Esophagus (tissue), 2 donors: ENCODE measurements at regions not wholly inside any gene's neighbourhood (a gene's known extent, or its start where the extent isn't known, plus 50 kb on each side); places are given as distances from the start of the nearest gene placed in this dataset.

Source experiments
- H3K27ac ChIP-seq, 2 donors: one replicate each; pipeline ENCODE4 v1.5.1; 2013; ENCODE audit warnings: low read depth in 2 of 2, mild to moderate bottlenecking in 2 of 2, inconsistent platforms in 1 of 2, low read length in 1 of 2, moderate library complexity in 1 of 2
- H3K27me3 ChIP-seq, 2 donors: one replicate each; pipeline ENCODE4 v1.6.1; 2013; ENCODE audit warnings: low read length in 2 of 2, control low read depth in 1 of 2, mild to moderate bottlenecking in 1 of 2; ENCODE audit not compliant: insufficient read depth in 2 of 2, control insufficient read depth in 1 of 2
- H3K36me3 ChIP-seq, 2 donors: one replicate each; pipeline ENCODE4 v1.6.1; 2013; ENCODE audit warnings: low read length in 1 of 2; ENCODE audit not compliant: control insufficient read depth in 2 of 2, insufficient read depth in 2 of 2
- H3K4me1 ChIP-seq, 2 donors: one replicate each; pipeline ENCODE4 v1.6.1; 2013; ENCODE audit warnings: low read length in 1 of 2; ENCODE audit not compliant: control insufficient read depth in 2 of 2, insufficient read depth in 2 of 2
- H3K4me3 ChIP-seq, 2 donors: one replicate each; pipeline ENCODE4 v1.5.1; 2013; ENCODE audit warnings: low read length in 2 of 2, mild to moderate bottlenecking in 2 of 2, low read depth in 1 of 2, moderate library complexity in 1 of 2
- H3K9me3 ChIP-seq, 2 donors: one replicate each; pipeline ENCODE4 v1.6.1; 2013; ENCODE audit warnings: mild to moderate bottlenecking in 2 of 2, low read depth in 1 of 2, low read length in 1 of 2, moderate library complexity in 1 of 2; ENCODE audit not compliant: control insufficient read depth in 2 of 2, insufficient read depth in 1 of 2
- WGBS, 2 donors: extraction: QIAGEN DNeasy Blood & Tissue Kit; methylation state at CpG; one replicate each; pipeline ENCODE4 v1.1.7; 2013; 5-methylcytosine and 5-hydroxymethylcytosine counted together
- donor health status: healthy with polysubstance abuse.
- donor health status: Bipolar disorder and iron deficiency.

DNA sequence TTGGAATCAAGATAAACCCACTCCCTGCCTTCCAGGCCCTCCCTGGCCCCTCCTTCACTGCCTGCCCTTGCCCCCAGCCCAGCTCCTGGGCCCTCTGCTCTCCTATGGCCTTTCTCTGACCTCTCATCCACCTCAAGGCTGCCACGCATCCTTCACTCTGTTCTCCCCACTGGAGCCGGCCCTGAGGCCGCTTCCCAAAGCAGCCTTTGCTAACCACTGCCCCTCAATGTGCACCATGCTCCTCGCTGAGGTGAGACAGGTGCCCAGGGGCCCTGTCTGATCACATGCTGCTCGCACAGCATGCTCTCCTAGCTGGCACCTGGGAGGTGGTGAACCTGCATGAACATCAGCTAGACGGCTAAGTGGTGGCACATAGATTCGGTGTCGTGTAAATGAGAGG is 138.5 kb upstream of the RET start:
- Histone ChIP-seq H3K27me3 (peaks cover 0 to 4% of the 10 kb centered on the region in 2 donors), H3K36me3 (no peaks in the 10 kb centered on the region), H3K9me3 (no peaks in the 10 kb centered on the region), H3K27ac (no peak overlapping the region), H3K4me3 (no peak overlapping the region), H3K4me1 (peaks cover 3 to 4% of the 10 kb centered on the region in 2 donors)
- 86 to 90% methylated on average over 8 of the region's 8 CpGs for WGBS, 2 donors

DNA sequence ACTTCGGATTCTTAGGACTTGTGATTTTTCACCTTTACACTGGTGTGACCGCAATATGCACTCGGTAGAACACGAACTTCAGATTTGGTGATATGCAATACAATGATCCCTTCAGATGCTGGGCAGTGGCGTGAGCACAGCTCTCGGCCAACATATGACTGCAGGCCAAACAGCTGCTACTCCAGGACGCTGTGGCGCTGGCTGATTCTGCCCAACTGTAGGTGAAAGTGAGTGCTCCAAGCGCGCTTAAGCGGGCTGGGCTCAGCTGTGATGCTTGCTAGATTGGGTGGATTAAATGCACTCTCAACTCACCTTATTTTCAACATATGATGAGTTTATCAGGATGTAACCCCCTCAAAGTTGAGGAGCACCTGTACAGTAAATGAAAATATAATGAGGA is 137.6 kb upstream of the RET start:
- no peaks in the 10 kb centered on the region for H3K27me3 ChIP-seq
- WGBS, 2 donors = 85 to 87% methylated on average over 11 of the region's 11 CpGs
- H3K36me3 ChIP-seq = no peaks in the 10 kb centered on the region
- no peak overlapping the region for H3K4me3 ChIP-seq
- H3K27ac ChIP-seq = no peak overlapping the region
- peaks cover 0 to 4% of the 10 kb centered on the region in 2 donors for H3K4me1 ChIP-seq
- no peaks in the 10 kb centered on the region for H3K9me3 ChIP-seq

DNA sequence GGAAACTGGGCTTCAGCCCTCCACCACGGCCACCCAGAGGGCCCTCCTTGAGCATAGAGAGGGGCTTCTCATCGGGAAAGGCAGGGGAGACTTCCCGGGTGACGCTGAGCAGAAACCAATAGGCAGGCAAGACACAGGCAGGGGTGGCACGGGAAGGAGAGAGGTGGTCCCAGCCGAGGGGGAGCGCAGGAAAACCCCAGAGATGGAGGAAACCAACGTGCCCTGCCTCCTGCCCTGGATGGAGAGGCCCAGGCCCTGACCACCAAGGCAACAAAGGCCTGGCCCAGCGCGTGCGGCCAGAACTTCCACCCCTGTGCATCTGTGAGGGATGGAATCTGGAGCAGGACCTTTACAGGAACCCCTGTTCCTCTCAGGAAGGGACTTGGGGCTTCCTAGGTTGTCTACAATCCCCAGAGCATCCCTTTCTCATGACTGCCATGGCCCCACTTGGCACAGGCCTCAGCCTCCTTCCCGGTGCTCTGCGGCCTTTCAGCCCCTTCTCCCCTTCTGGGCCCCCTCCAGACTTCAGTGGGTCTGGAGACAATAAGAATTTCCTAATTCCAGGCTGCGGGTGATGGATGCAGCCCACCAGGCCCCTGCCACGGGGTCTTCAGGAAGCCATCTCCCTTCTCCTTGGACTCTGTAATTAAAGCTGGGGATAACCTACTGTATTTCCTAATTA is 137.0 kb upstream of the RET start:
- H3K9me3 ChIP-seq = no peaks in the 10 kb centered on the region
- 77 to 82% methylated on average over 15 of the region's 15 CpGs for WGBS, 2 donors
- H3K27me3 ChIP-seq = no peaks in the 10 kb centered on the region
- H3K36me3 ChIP-seq = no peaks in the 10 kb centered on the region
- no peaks in the 10 kb centered on the region for H3K4me1 ChIP-seq
- H3K27ac ChIP-seq = no peak overlapping the region
- H3K4me3 ChIP-seq = no peak overlapping the region

DNA sequence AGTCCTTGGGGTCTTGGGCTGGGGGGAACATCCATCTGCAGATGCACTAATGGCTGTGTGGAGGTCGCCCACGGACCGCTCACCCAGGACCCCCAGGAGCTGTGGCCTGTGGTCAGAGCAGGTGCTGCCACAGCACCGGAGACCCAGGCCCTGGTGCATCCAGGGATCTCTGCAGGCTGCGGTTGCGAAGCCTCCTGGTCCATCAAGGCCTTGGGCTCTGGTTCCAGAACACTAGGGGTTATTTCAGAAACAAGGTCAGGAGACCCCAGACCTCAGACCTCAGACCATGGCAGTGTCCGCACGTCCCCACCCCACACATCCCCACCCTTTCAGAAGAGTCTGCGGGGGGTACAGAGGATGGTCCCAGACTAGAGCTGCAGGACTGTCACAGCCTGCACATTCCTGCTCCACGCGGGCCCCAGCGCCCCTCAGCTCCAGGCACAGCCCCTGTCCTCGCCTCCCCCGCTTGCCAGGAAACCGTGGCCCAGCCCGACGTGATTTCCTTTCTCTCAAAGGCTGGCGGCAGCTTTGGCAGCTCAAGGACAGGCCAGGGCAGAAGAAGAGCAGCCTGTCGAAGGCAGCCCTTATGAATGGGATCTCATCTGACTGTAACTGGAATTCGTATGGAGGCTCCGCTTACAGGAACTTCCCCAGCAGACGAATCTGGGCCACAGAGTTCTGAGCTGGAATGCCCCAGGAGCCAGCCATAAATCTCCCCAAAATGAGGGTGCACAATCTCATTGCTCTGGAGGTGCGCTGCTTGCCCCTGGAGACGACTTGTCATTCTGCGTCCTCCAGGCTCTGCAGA is 136.2 kb upstream of the RET start:
- Histone ChIP-seq H3K36me3 (no peaks in the 10 kb centered on the region), H3K4me3 (no peak overlapping the region), H3K27ac (no peak overlapping the region), H3K4me1 (no peaks in the 10 kb centered on the region), H3K9me3 (no peaks in the 10 kb centered on the region), H3K27me3 (no peaks in the 10 kb centered on the region)
- WGBS, 2 donors = 58 to 65% methylated on average over 25 of the region's 25 CpGs

DNA sequence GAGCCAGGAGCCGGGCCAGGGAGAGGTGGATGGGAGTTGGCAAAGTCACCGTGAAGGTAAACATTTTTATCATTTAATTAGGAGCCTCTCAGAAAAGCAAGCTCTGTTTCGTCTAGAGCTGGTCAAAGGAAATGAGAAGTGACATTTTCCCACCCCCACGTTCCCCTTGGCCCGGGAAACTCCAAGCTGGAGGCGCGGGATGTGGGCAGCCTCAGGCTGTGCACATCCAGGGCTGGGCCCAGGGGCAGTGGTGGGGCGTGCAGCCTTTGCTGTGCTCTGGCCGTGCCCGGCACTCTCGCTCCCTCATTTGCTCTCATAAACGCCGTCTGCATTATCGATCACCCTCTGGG is 135.6 kb upstream of the RET start:
- H3K4me1 ChIP-seq = no peaks in the 10 kb centered on the region
- H3K9me3 ChIP-seq = no peaks in the 10 kb centered on the region
- WGBS, 2 donors = 39 to 64% methylated on average over 14 of the region's 14 CpGs
- H3K36me3 ChIP-seq = no peaks in the 10 kb centered on the region
- no peak overlapping the region for H3K4me3 ChIP-seq
- no peak overlapping the region for H3K27ac ChIP-seq
- H3K27me3 ChIP-seq = no peaks in the 10 kb centered on the region

DNA sequence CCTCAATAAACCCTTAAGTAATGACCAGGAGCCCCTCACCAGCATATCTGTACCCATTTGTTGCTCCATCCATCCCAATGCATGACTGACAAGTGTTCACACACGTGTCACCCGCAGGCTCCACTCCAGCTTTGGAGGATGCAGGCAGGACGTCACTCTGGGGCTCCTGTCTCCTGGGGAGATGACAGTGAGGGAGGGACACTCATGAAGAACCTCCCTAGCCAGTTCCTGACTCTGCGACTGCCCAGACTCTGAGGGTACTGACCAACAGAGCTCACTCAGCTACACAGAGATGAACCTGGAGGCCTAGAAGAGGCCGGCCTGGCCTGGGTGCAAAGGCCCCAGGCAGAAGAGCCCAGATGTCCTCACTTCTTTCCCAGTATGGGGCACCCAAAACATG is 135.1 kb upstream of the RET start:
- H3K4me3 ChIP-seq = no peak overlapping the region
- WGBS, 2 donors = 75 to 76% methylated on average over 5 of the region's 5 CpGs
- H3K9me3 ChIP-seq = no peaks in the 10 kb centered on the region
- H3K36me3 ChIP-seq = no peaks in the 10 kb centered on the region
- no peak overlapping the region for H3K27ac ChIP-seq
- H3K4me1 ChIP-seq = no peaks in the 10 kb centered on the region
- no peaks in the 10 kb centered on the region for H3K27me3 ChIP-seq

DNA sequence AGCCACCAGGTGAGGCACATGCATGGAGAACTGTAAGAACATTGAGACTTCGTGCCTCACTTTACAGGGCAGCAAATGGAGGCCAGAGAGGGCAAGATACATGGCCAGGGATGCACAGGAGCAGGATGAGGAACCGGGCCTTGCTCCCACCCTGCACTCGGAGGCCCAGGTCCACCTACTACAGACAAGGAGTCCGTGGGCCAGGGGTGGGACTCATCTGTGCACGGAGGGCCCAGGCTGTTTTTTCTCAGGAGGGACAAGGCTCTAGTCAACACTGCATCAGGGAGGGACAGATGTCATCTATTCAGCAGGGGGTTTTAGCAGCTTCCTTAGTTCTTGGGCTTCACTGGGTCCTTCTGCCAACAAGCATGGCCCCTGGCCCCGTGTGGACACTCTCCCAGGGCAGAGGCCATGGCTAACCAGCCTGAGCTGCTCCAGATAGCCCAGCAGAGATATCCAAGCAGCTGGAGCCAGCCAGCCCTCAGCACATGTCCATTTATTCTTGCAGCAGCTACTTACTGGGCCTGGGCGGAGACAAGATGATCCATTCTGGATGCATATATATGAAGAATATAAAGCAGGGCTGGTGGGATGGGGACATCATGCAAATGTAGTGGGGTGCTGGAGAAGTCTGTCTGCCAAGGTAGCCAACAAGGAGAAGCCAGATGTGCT is 134.5 kb upstream of the RET start:
- no peak overlapping the region for H3K4me3 ChIP-seq
- no peak overlapping the region for H3K27ac ChIP-seq
- 85% methylated on average over 7 of the region's 7 CpGs for WGBS, 2 donors
- H3K4me1 ChIP-seq = no peaks in the 10 kb centered on the region
- no peaks in the 10 kb centered on the region for H3K9me3 ChIP-seq
- no peaks in the 10 kb centered on the region for H3K36me3 ChIP-seq
- no peaks in the 10 kb centered on the region for H3K27me3 ChIP-seq

DNA sequence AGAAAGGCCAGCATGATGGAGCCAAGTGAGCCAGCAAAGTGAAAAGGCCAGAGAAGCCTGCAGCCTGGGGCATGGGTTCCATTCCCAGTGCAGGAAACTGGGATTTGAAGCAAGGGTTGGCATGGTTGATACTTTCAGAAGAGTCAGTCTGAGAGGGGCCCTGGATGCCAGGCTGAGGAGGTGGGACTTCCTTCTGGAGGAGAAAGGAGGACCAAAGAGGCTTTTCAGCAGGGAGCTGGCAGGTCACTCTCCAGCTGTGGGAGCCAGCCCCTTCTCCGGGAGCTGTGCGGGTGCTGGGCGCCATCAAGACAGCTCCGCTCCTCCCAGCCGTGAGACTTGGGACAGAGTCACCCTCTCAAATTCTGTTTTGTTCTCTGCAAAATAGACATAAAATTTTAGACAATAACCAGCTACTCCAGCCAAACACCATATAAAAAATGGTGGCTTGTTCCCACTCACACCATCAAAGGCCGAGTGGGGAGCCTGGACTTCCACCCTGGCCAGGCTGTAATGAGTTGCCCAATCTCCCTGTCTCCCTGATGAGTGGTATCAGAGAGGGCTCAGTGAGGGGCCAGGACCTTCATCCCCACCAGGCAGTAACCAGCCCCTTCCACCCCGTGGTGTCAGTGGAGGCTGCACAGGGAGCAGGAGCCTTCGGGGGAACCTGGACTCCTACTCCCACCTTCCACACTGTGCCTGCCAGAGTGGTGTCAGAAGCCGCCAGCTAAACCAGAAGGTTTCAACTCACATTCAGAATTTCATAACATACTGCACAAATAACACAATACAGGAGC is 133.6 kb upstream of the RET start:
- Histone ChIP-seq H3K4me3 (no peak overlapping the region), H3K4me1 (no peaks in the 10 kb centered on the region), H3K27ac (no peak overlapping the region), H3K36me3 (no peaks in the 10 kb centered on the region), H3K9me3 (no peaks in the 10 kb centered on the region), H3K27me3 (no peaks in the 10 kb centered on the region)
- 88% methylated on average over 9 of the region's 9 CpGs for WGBS, 2 donors

DNA sequence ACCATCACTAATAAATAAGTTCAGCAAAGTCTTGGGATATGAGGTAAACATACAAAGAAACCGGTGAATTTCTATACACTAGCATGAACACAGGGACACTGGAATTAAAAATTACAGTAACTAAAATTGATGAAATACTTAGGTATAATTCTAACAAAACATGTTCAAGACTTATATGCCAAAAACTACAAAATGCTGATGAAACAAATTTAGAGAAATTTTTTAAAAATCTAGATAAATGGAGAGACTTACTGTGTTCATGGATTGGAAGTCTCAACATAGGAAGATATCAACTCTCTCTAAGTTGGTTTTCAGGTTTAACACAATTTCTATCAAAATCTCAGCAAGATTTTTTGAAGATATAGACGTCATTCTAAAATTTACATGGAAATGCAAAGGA is 128.8 kb upstream of the RET start:
- no peaks in the 10 kb centered on the region for H3K36me3 ChIP-seq
- peaks cover 0 to 4% of the 10 kb centered on the region in 2 donors for H3K27me3 ChIP-seq
- WGBS, 2 donors = 86 to 93% methylated on average over 2 of the region's 2 CpGs
- H3K27ac ChIP-seq = no peak overlapping the region
- peaks cover 8 to 13% of the 10 kb centered on the region in 2 donors for H3K4me1 ChIP-seq
- no peaks in the 10 kb centered on the region for H3K9me3 ChIP-seq
- H3K4me3 ChIP-seq = no peak overlapping the region
